Prostate gland (tissue), 2 donors: ENCODE measurements at regions not wholly inside any gene's neighbourhood (a gene's known extent, or its start where the extent isn't known, plus 50 kb on each side); places are given as distances from the start of the nearest gene placed in this dataset.

Source experiments
- CTCF ChIP-seq, 4 experiments: fragments of 200-600 bp in 2 of 4; fragments of 450-650 bp in 2 of 4; sonication (generic) in 2 of 4; IDR thresholded peaks; 1 replicate in 3 of 4; 2 replicates in 1 of 4; pipeline ENCODE4 v1.5.1; 2016 to 2019; ENCODE audit warnings: antibody characterized with exemption in 4 of 4, mild to moderate bottlenecking in 2 of 4, moderate library complexity in 2 of 4
- POLR2A ChIP-seq: fragments of 450-650 bp; IDR thresholded peaks from one replicate; pipeline ENCODE4 v1.6.1; 2016; ENCODE audit warnings: antibody characterized with exemption, mild to moderate bottlenecking
- POLR2AphosphoS5 ChIP-seq: sonication (generic); formaldehyde crosslinking; IDR thresholded peaks from one replicate; pipeline ENCODE4 v1.6.1; 2017; ENCODE audit warnings: antibody characterized with exemption

GRCh38 chr16:52034830-52035229, 512.1 kb downstream of the TOX3 start:
- TF ChIP-seq POLR2A, result no peak
- TF ChIP-seq POLR2AphosphoS5, result no peak
- TF ChIP-seq CTCF (IDR thresholded peaks at IDR 0.05), result no peak
